PC-9 (cell line): ENCODE measurements at regions not wholly inside any gene's neighbourhood (a gene's known extent, or its start where the extent isn't known, plus 50 kb on each side); places are given as distances from the start of the nearest gene placed in this dataset.

ENCODE experiments used
- EZH2 ChIP-seq: fragments of 200-600 bp; sonication (generic); IDR thresholded peaks from 2 replicates; pipeline ENCODE4 v1.8.0; 2017; ENCODE audit warnings: antibody characterized with exemption, low read depth
- TF ChIP-seq, protein P1 (sequence below): fragments of 200-600 bp; sonication (generic); conservative IDR thresholded peaks from 2 replicates; pipeline ENCODE4 v1.6.1; 2017; ENCODE audit warnings: mixed run types, antibody characterized with exemption, mild to moderate bottlenecking, moderate library complexity

DNA sequence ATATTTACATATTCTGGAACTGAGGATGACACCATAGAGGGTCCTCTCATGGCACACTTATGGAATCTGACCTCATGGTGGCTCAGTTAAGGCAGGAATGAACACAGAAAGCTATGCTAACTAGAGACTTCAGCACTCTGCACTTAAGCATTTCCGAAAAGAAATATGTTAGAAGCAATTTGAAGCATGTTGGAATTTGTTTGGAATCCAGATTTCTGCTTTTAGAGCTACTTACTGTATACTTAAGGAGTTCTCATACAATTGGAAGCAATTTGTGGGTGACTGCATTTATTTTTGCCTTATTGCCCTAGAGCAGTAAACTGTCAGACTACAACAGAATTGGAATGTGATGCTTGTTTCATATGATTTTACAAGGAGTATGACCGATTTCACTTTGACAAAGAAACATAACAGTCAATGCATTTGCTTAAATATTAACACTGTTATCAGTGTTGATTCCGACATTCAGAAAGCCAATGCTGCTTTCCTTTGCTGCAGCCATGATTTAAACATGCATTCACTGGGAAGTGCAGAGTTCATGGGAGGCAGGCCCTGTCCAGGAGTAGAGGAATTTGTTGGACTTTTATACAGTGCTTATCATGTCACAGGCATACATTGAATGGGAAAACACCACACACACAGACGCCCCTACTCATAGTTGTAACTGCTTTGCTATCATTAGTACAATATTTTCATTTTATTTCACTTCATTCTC lies 244.4 kb downstream of the SAMD5 start:
- TF ChIP-seq, protein P1, sequence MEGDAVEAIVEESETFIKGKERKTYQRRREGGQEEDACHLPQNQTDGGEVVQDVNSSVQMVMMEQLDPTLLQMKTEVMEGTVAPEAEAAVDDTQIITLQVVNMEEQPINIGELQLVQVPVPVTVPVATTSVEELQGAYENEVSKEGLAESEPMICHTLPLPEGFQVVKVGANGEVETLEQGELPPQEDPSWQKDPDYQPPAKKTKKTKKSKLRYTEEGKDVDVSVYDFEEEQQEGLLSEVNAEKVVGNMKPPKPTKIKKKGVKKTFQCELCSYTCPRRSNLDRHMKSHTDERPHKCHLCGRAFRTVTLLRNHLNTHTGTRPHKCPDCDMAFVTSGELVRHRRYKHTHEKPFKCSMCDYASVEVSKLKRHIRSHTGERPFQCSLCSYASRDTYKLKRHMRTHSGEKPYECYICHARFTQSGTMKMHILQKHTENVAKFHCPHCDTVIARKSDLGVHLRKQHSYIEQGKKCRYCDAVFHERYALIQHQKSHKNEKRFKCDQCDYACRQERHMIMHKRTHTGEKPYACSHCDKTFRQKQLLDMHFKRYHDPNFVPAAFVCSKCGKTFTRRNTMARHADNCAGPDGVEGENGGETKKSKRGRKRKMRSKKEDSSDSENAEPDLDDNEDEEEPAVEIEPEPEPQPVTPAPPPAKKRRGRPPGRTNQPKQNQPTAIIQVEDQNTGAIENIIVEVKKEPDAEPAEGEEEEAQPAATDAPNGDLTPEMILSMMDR: no peak
- no peak for TF ChIP-seq EZH2
